GM12874 (cell line): ENCODE measurements at regions not wholly inside any gene's neighbourhood (a gene's known extent, or its start where the extent isn't known, plus 50 kb on each side); places are given as distances from the start of the nearest gene placed in this dataset.

Experiments
- CTCF ChIP-seq: IDR thresholded peaks from 2 replicates; pipeline ENCODE4 v1.5.1; 2011; ENCODE audit warnings: low read depth, mild to moderate bottlenecking, control low read depth, low read length, moderate library complexity; ENCODE audit not compliant: insufficient read depth

- TF ChIP-seq CTCF = no peak
Observed at GRCh38 chr4:18100657-18101056, 79.1 kb upstream of the LCORL start.

DNA sequence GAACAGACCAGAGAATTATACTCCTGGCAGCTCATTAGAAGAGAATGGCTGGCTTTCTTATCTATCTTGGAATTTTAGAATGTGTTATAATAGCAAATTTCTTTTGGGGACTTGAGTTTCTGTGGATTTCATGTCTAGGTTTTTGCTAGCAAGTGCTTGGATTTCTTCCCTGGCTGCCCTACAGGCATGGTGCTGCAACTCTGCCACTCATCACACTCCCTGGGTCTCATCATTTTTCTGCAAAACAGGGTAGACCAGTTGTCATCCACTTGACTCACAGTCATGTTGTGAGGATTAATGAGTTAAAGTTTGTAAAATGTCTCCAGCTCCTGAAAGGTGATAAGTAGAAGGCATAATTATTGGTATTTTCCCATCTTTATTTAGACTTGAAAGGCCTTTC lies 60.7 kb upstream of the LCORL start:
- TF ChIP-seq CTCF = no peak

GRCh38 chr4:18081708-18082107 lies 60.2 kb upstream of the LCORL start:
- no peak for TF ChIP-seq CTCF

DNA sequence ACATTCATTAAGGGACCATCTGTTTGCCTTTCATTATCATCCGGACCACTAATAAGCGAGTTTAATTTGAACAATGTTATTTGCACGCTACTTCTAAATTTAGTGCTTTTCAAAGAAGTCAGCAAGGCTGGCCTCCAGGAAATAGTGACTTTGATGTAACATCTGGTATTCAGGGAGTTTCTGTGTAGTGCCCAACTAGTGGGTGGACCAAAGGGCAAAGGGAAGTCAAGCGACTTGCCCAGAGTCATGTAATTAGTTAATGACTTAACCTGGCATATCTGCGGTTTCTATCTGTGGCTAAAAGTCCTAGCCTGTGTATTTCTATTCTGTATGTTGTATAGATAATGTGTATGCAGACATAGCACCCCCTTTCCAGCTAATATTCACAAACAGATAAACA lies 56.3 kb upstream of the LCORL start:
- no peak for TF ChIP-seq CTCF

GRCh38 chr4:18075823-18076433 lies 54.4 kb upstream of the LCORL start:
- peak; percentile 53; the same call in 1 of the 2 replicates for TF ChIP-seq CTCF

GRCh38 chr4:18071894-18072293 lies 50.3 kb upstream of the LCORL start:
- TF ChIP-seq CTCF = no peak
